Keratinocyte (primary cell): ENCODE measurements at regions not wholly inside any gene's neighbourhood (a gene's known extent, or its start where the extent isn't known, plus 50 kb on each side); places are given as distances from the start of the nearest gene placed in this dataset.

Experiments
- DNase-seq: peaks from one replicate; pipeline ENCODE4 v3.0.0-alpha.2; 2011; ENCODE audit warnings: low read depth, missing footprints, low spot score
- FAIRE-seq: peaks from 2 replicates; lab custom pipeline; 2011; peaks lifted over from hg19 to GRCh38; lab: Jason Lieb, UNC
- H2AFZ ChIP-seq: 2 replicates; pipeline ENCODE4 v1.6.0; 2012; ENCODE audit warnings: low read length, control low read depth, inconsistent platforms; ENCODE audit not compliant: control insufficient read depth
- H3K27ac ChIP-seq: 2 replicates; pipeline ENCODE4 v1.5.1; 2011; ENCODE audit warnings: low read length; ENCODE audit not compliant: control insufficient read depth, insufficient read depth
- H3K27me3 ChIP-seq: 3 replicates; pipeline ENCODE4 v1.6.0; 2011; ENCODE audit warnings: low read length; ENCODE audit not compliant: control insufficient read depth, insufficient read depth; ENCODE audit errors: extremely low read depth
- H3K36me3 ChIP-seq, 2 experiments: 2 replicates in 1 of 2; 3 replicates in 1 of 2; pipeline ENCODE4 v1.5.1; 2011; ENCODE audit warnings: low read length in 2 of 2, mild to moderate bottlenecking in 1 of 2; ENCODE audit not compliant: control insufficient read depth in 2 of 2, insufficient read depth in 2 of 2; ENCODE audit errors: extremely low read depth in 1 of 2
- H3K4me1 ChIP-seq: 3 replicates; pipeline ENCODE4 v1.5.1; 2011; ENCODE audit warnings: low read length; ENCODE audit not compliant: control insufficient read depth, insufficient read depth; ENCODE audit errors: extremely low read depth
- H3K4me2 ChIP-seq: 3 replicates; pipeline ENCODE4 v1.6.0; 2011; ENCODE audit warnings: low read depth, low read length; ENCODE audit not compliant: control insufficient read depth, insufficient read depth; ENCODE audit errors: extremely low read depth
- H3K4me3 ChIP-seq, 3 experiments: fragments of 200-600 bp in 1 of 3; sonication (generic) in 1 of 3; 2 replicates in 2 of 3; 3 replicates in 1 of 3; pipeline ENCODE4 v1.5.1; 2011 to 2016; ENCODE audit warnings: low read length in 3 of 3, mild to moderate bottlenecking in 3 of 3, control low read depth in 2 of 3, inconsistent platforms in 1 of 3, low read depth in 1 of 3, mixed read lengths in 1 of 3, mixed run types in 1 of 3, moderate library complexity in 1 of 3; ENCODE audit not compliant: control insufficient read depth in 2 of 3, insufficient read depth in 2 of 3; ENCODE audit errors: extremely low read depth in 1 of 3
- H3K79me2 ChIP-seq: 2 replicates; pipeline ENCODE4 v1.6.0; 2012; ENCODE audit warnings: low read length; ENCODE audit not compliant: control insufficient read depth, insufficient read depth
- H3K9ac ChIP-seq: 3 replicates; pipeline ENCODE4 v1.6.0; 2011; ENCODE audit warnings: low read length; ENCODE audit not compliant: control insufficient read depth, insufficient read depth; ENCODE audit errors: extremely low read depth
- H3K9me1 ChIP-seq: 3 replicates; pipeline ENCODE4 v1.6.0; 2011; ENCODE audit warnings: low read length; ENCODE audit not compliant: control insufficient read depth, insufficient read depth; ENCODE audit errors: extremely low read depth
- H3K9me3 ChIP-seq: 2 replicates; pipeline ENCODE4 v1.5.1; 2012; ENCODE audit warnings: low read depth, low read length; ENCODE audit not compliant: control insufficient read depth
- H4K20me1 ChIP-seq: 3 replicates; pipeline ENCODE4 v1.6.0; 2011; ENCODE audit warnings: low read length; ENCODE audit not compliant: control insufficient read depth, insufficient read depth; ENCODE audit errors: extremely low read depth
- CTCF ChIP-seq, 3 experiments: IDR thresholded peaks in 1 of 3; conservative IDR thresholded peaks in 1 of 3; optimal IDR thresholded peaks in 1 of 3; 2 replicates in 2 of 3; 3 replicates in 1 of 3; pipeline versions ENCODE3 to v1.5.1; 2011; ENCODE audit warnings: low read length in 3 of 3, mild to moderate bottlenecking in 3 of 3, moderate library complexity in 2 of 3, control low read depth in 1 of 3, inconsistent platforms in 1 of 3; ENCODE audit not compliant: insufficient read depth in 2 of 3; ENCODE audit errors: extremely low read depth in 1 of 3
- EZH2 ChIP-seq: IDR thresholded peaks from one replicate; pipeline ENCODE4 v1.6.1; 2012; ENCODE audit warnings: inconsistent platforms, mild to moderate bottlenecking, low read length, moderate library complexity
- dilution Hi-C: fragments of 300-500 bp; cut with MboI; formaldehyde crosslinking; loops from one replicate; pipeline ENCODE4 v1.7.0; 2020; ENCODE audit warnings: low sequenced_read_pairs; ENCODE audit not compliant: extremely low pct_ligation_motif_present

- TF ChIP-seq EZH2: no peak
- TF ChIP-seq CTCF (optimal IDR thresholded peaks at IDR 0.05 in 1 of 3, IDR thresholded peaks at IDR 0.05 in 1 of 3, conservative IDR thresholded peaks at IDR 0.05 in 1 of 3; ENCODE audit: extremely low read depth in 1 of 3, insufficient read depth in 2 of 3, low read length in 3 of 3): no peak
- dilution Hi-C loops: no loop called here
- H3K9me3 ChIP-seq: no peaks in the 10 kb centered on the region
- no peaks in the 10 kb centered on the region for H3K79me2 ChIP-seq
- H4K20me1 ChIP-seq: no peaks in the 10 kb centered on the region
- H3K4me1 ChIP-seq: no peaks in the 10 kb centered on the region
- no peak overlapping the region for H3K27ac ChIP-seq
- H3K4me2 ChIP-seq: no peak overlapping the region
- FAIRE-seq (no peak), DNase-seq (no peak)
- no peaks in the 10 kb centered on the region for H3K36me3 ChIP-seq
- no peak overlapping the region for H3K9ac ChIP-seq
- H3K9me1 ChIP-seq: no peaks in the 10 kb centered on the region
- H3K27me3 ChIP-seq: peaks cover 3% of the 10 kb centered on the region
- no peak overlapping the region for H2AFZ ChIP-seq
- H3K4me3 ChIP-seq: no peak overlapping the region
Observed at GRCh38 chr1:87530042-87530807, 201.5 kb downstream of the LMO4 start.

- Histone ChIP-seq H3K4me3 (no peak overlapping the region), H3K9me1 (no peaks in the 10 kb centered on the region), H3K36me3 (no peaks in the 10 kb centered on the region), H3K79me2 (no peaks in the 10 kb centered on the region), H3K4me1 (no peaks in the 10 kb centered on the region), H3K4me2 (no peak overlapping the region), H3K27ac (no peak overlapping the region), H2AFZ (no peak overlapping the region), H3K9ac (no peak overlapping the region), H4K20me1 (no peaks in the 10 kb centered on the region), H3K9me3 (no peaks in the 10 kb centered on the region), H3K27me3 (no peaks in the 10 kb centered on the region)
- DNase-seq (no peak), FAIRE-seq (no peak)
- dilution Hi-C loops: no loop called here
- TF ChIP-seq EZH2 (no peak), CTCF (optimal IDR thresholded peaks at IDR 0.05 in 1 of 3, IDR thresholded peaks at IDR 0.05 in 1 of 3, conservative IDR thresholded peaks at IDR 0.05 in 1 of 3; ENCODE audit: extremely low read depth in 1 of 3, insufficient read depth in 2 of 3, low read length in 3 of 3) (no peak)
Observed at GRCh38 chr1:87535551-87535950, 206.9 kb downstream of the LMO4 start.
